Endothelial cell of umbilical vein (primary cell): ENCODE measurements at regions not wholly inside any gene's neighbourhood (a gene's known extent, or its start where the extent isn't known, plus 50 kb on each side); places are given as distances from the start of the nearest gene placed in this dataset.

Source experiments
- BruUV-seq: library from RNA; stranded (reverse); fragments of 400-500 nt; replicated peaks from 2 replicates; lab custom pipeline; 2021; lab: Mats Ljungman, UMichigan
- CTCF ChIA-PET: fragments of 300-600, 350-600 bp; sonication (Branson Sonifier 250); formaldehyde crosslinking; loops from one replicate; lab custom pipeline; 2021; ENCODE audit warnings: antibody characterized with exemption, inconsistent platforms; lab: Charles Lee
- POLR2A ChIA-PET: fragments of 300-600, 350-600 bp; sonication (Branson Sonifier 250); formaldehyde crosslinking; loops from one replicate; lab custom pipeline; 2021; ENCODE audit warnings: antibody characterized with exemption, inconsistent platforms; lab: Charles Lee
- DNase-seq: peaks from one replicate; pipeline ENCODE4 v3.0.0-alpha.2; 2011; ENCODE audit warnings: low read depth, low spot score
- FAIRE-seq: peaks from 2 replicates; lab custom pipeline; 2011; peaks lifted over from hg19 to GRCh38; lab: Jason Lieb, UNC
- H2AFZ ChIP-seq: 2 replicates; pipeline ENCODE4 v1.6.0; 2012; ENCODE audit warnings: low read depth, low read length, control low read depth, inconsistent platforms
- H3K27ac ChIP-seq: 2 replicates; pipeline ENCODE4 v1.5.1; 2011; ENCODE audit warnings: low read depth, mild to moderate bottlenecking, control low read depth, low read length, moderate library complexity; ENCODE audit not compliant: insufficient read depth
- H3K27me3 ChIP-seq, 2 experiments: 2 replicates each; pipeline versions ENCODE4 v1.6.0 to v1.6.1; 2011; ENCODE audit warnings: low read length in 2 of 2, mixed read lengths in 1 of 2; ENCODE audit not compliant: control insufficient read depth in 2 of 2, insufficient read depth in 2 of 2
- H3K36me3 ChIP-seq, 2 experiments: 2 replicates in 1 of 2; 3 replicates in 1 of 2; pipeline ENCODE4 v1.5.1; 2011; ENCODE audit warnings: low read length in 2 of 2, mild to moderate bottlenecking in 1 of 2, moderate library complexity in 1 of 2; ENCODE audit not compliant: control insufficient read depth in 2 of 2, insufficient read depth in 2 of 2; ENCODE audit errors: extremely low read depth in 1 of 2
- H3K4me1 ChIP-seq: 3 replicates; pipeline ENCODE4 v1.5.1; 2011; ENCODE audit warnings: mild to moderate bottlenecking, low read length; ENCODE audit not compliant: control insufficient read depth, insufficient read depth; ENCODE audit errors: extremely low read depth
- H3K4me2 ChIP-seq: 2 replicates; pipeline ENCODE4 v1.6.1; 2011; ENCODE audit warnings: low read length, control low read depth, mixed read lengths; ENCODE audit not compliant: insufficient read depth
- H3K4me3 ChIP-seq, 3 experiments: fragments of 200-600 bp in 1 of 3; sonication (generic), shearing (Covaris generic) in 1 of 3; replicated peaks in 1 of 3; 2 replicates each; pipeline ENCODE4 v1.5.1; 2011 to 2016; ENCODE audit warnings: control low read depth in 3 of 3, low read length in 3 of 3, mild to moderate bottlenecking in 2 of 3, inconsistent platforms in 1 of 3, low read depth in 1 of 3, moderate library complexity in 1 of 3; ENCODE audit not compliant: insufficient read depth in 1 of 3
- H3K79me2 ChIP-seq: 2 replicates; pipeline ENCODE4 v1.6.0; 2012; ENCODE audit warnings: low read length, inconsistent platforms; ENCODE audit not compliant: control insufficient read depth, insufficient read depth
- H3K9ac ChIP-seq: replicated peaks from 2 replicates; pipeline ENCODE3; 2011; ENCODE audit warnings: low read length, control low read depth; ENCODE audit not compliant: insufficient read depth; ENCODE audit errors: extremely low read depth
- H3K9me1 ChIP-seq: replicated peaks from 3 replicates; pipeline ENCODE4 v1.6.0; 2011; ENCODE audit warnings: mild to moderate bottlenecking, low read length; ENCODE audit not compliant: control insufficient read depth, insufficient read depth; ENCODE audit errors: extremely low read depth
- H3K9me3 ChIP-seq: replicated peaks from 2 replicates; pipeline ENCODE4 v1.5.1; 2012; ENCODE audit warnings: low read length, inconsistent platforms; ENCODE audit not compliant: control insufficient read depth, insufficient read depth
- H4K20me1 ChIP-seq: replicated peaks from 2 replicates; pipeline ENCODE3; 2011; ENCODE audit warnings: mild to moderate bottlenecking, low read length; ENCODE audit not compliant: control insufficient read depth, insufficient read depth; ENCODE audit errors: extremely low read depth
- CTCF ChIP-seq, 2 donors: IDR thresholded peaks; 1 replicate in 1 of 2; 2 replicates in 1 of 2; pipeline ENCODE4 v1.5.1; 2011; ENCODE audit warnings: low read length in 2 of 2, mild to moderate bottlenecking in 2 of 2, moderate library complexity in 2 of 2, control low read depth in 1 of 2, inconsistent platforms in 1 of 2, low read depth in 1 of 2; ENCODE audit not compliant: insufficient read depth in 1 of 2; ENCODE audit errors: extremely low read depth in 1 of 2
- FOS ChIP-seq: IDR thresholded peaks from 2 replicates; pipeline ENCODE4 v1.6.1; 2011; ENCODE audit warnings: mild to moderate bottlenecking, low read length, moderate library complexity, borderline replicate concordance; ENCODE audit not compliant: insufficient read depth
- GATA2 ChIP-seq: IDR thresholded peaks from 2 replicates; pipeline ENCODE4 v1.7.0; 2011; ENCODE audit warnings: low read depth, mild to moderate bottlenecking, moderate library complexity, mixed read lengths, low read length; ENCODE audit not compliant: insufficient read length, insufficient read depth
- JUN ChIP-seq: IDR thresholded peaks from 2 replicates; pipeline ENCODE4 v1.6.1; 2011; ENCODE audit warnings: borderline replicate concordance, low read depth; ENCODE audit not compliant: insufficient read length, insufficient read depth
- MAX ChIP-seq: IDR thresholded peaks from 2 replicates; pipeline ENCODE4 v1.6.1; 2011; ENCODE audit not compliant: insufficient read depth, insufficient read length
- MYC ChIP-seq: IDR thresholded peaks from one replicate; pipeline ENCODE4 v1.6.1; 2011; ENCODE audit warnings: mild to moderate bottlenecking, low read depth, low read length
- POLR2A ChIP-seq: IDR thresholded peaks from 2 replicates; pipeline ENCODE4 v1.6.1; 2012; ENCODE audit warnings: low read depth, mild to moderate bottlenecking, control low read depth, low read length
- POLR2AphosphoS5 ChIP-seq: IDR thresholded peaks from 2 replicates; pipeline ENCODE4 v1.6.1; 2012; ENCODE audit warnings: low read depth, mild to moderate bottlenecking, control low read depth, low read length, moderate library complexity; ENCODE audit not compliant: insufficient read depth
- dilution Hi-C: fragments of 300-500 bp; cut with MboI; formaldehyde crosslinking; loops from one replicate; pipeline ENCODE4 v1.15.0; 2019; ENCODE audit warnings: low sequenced_read_pairs; ENCODE audit not compliant: extremely low pct_ligation_motif_present
- intact Hi-C: fragments of 100-400 bp; cut with micrococcal nuclease; formaldehyde crosslinking; loops from one replicate; pipeline ENCODE4 v1.10.0; 2022

GRCh38 chr18:56042915-56043536 is 455.0 kb upstream of the TCF4 start:
- no peak overlapping the region for H3K9ac ChIP-seq
- TF ChIP-seq MAX, result no peak
- TF ChIP-seq CTCF (IDR thresholded peaks at IDR 0.05; ENCODE audit: extremely low read depth in 1 of 2, insufficient read depth in 1 of 2, low read depth in 1 of 2, low read length in 2 of 2), result no peak
- TF ChIP-seq MYC, result no peak
- no peak for TF ChIP-seq FOS
- TF ChIP-seq GATA2, result no peak
- TF ChIP-seq POLR2A, result no peak
- TF ChIP-seq POLR2AphosphoS5, result no peak
- TF ChIP-seq JUN, result no peak
- H4K20me1 ChIP-seq, result no peaks in the 10 kb centered on the region
- BruUV-seq, result no TSS peak
- no peak overlapping the region for H3K27ac ChIP-seq
- FAIRE-seq, result no peak
- no peaks in the 10 kb centered on the region for H3K79me2 ChIP-seq
- DNase-seq, result no peak
- H3K9me1 ChIP-seq, result no peaks in the 10 kb centered on the region
- H3K4me3 ChIP-seq, result no peak overlapping the region
- no peaks in the 10 kb centered on the region for H3K36me3 ChIP-seq
- ChIA-PET POLR2A (no interaction called here), CTCF (interaction anchor here (1.8 kb wide), 1 partner anchor 10 kb away, joined by 4 read pairs; no protein-coding TSS in a partner anchor)
- intact Hi-C loops, result no loop called here
- H3K27me3 ChIP-seq, result no peaks in the 10 kb centered on the region
- no peak overlapping the region for H2AFZ ChIP-seq
- dilution Hi-C loops, result no loop called here
- H3K4me2 ChIP-seq, result no peak overlapping the region
- H3K9me3 ChIP-seq, result no peaks in the 10 kb centered on the region
- no peaks in the 10 kb centered on the region for H3K4me1 ChIP-seq
